ENCODE measurements at regions not wholly inside any gene's neighbourhood (a gene's known extent, or its start where the extent isn't known, plus 50 kb on each side); places are given as distances from the start of the nearest gene placed in this dataset.
A peak's percentile ranks its signal among the peaks of the same experiment; 100 is the strongest.

GRCh38 chr11:122204206-122204605 lies 88.2 kb upstream of the BLID start:
- Histone ChIP-seq H2AFZ (ENCODE audit: low read length) (no peak overlapping the region), H3K36me3 (replicated peaks; ENCODE audit: insufficient read depth, low read length) (no peaks in the 10 kb centered on the region), H3K27me3 (replicated peaks; ENCODE audit: insufficient read depth, low read length) (no peaks in the 10 kb centered on the region), H3K4me1 (ENCODE audit: low read length) (no peaks in the 10 kb centered on the region), H3K79me2 (ENCODE audit: low read length) (no peaks in the 10 kb centered on the region), H3K4me2 (ENCODE audit: low read depth, low read length) (no peak overlapping the region), H3K9me2 (replicated peaks; ENCODE audit: insufficient read depth, low read length) (no peaks in the 10 kb centered on the region), H3K4me3 (ENCODE audit: low read length) (no peak overlapping the region), H3K9me3 (replicated peaks; ENCODE audit: insufficient read depth, low read length) (no peaks in the 10 kb centered on the region), H3K27ac (ENCODE audit: low read length) (no peak overlapping the region), H3K9ac (ENCODE audit: low read length) (no peak overlapping the region), H3F3A (ENCODE audit: insufficient read depth, low read length) (no peaks in the 10 kb centered on the region), H4K20me1 (ENCODE audit: insufficient read depth, low read length) (no peaks in the 10 kb centered on the region)
- DNase-seq = no peak
- no peak for TF ChIP-seq EZH2 (optimal IDR thresholded peaks at IDR 0.05; ENCODE audit: low read depth, low read length)
- TF ChIP-seq EZH2phosphoT487 (IDR thresholded peaks at IDR 0.05; ENCODE audit: low read length) = no peak
- no peak for TF ChIP-seq CTCF (IDR thresholded peaks at IDR 0.05; ENCODE audit: low read length)

- no peak overlapping the region for H3K27ac ChIP-seq (ENCODE audit: low read length)
- no peaks in the 10 kb centered on the region for H3K36me3 ChIP-seq (replicated peaks; ENCODE audit: insufficient read depth, low read length)
- peak overlapping the region; percentile 40; the same call in 1 of the 2 replicates for H2AFZ ChIP-seq (ENCODE audit: low read length)
- H3K9me2 ChIP-seq (replicated peaks; ENCODE audit: insufficient read depth, low read length) = no peaks in the 10 kb centered on the region
- H3K4me1 ChIP-seq (ENCODE audit: low read length) = no peaks in the 10 kb centered on the region
- no peaks in the 10 kb centered on the region for H3K27me3 ChIP-seq (replicated peaks; ENCODE audit: insufficient read depth, low read length)
- no peaks in the 10 kb centered on the region for H3K9me3 ChIP-seq (replicated peaks; ENCODE audit: insufficient read depth, low read length)
- H4K20me1 ChIP-seq (ENCODE audit: insufficient read depth, low read length) = no peaks in the 10 kb centered on the region
- no peak overlapping the region for H3K4me3 ChIP-seq (ENCODE audit: low read length)
- H3F3A ChIP-seq (ENCODE audit: insufficient read depth, low read length) = no peaks in the 10 kb centered on the region
- H3K9ac ChIP-seq (ENCODE audit: low read length) = no peak overlapping the region
- H3K4me2 ChIP-seq (ENCODE audit: low read depth, low read length) = 0 out of 2 replicates have a peak overlapping the region, but pooled peaks have one; percentile 13
- H3K79me2 ChIP-seq (ENCODE audit: low read length) = no peaks in the 10 kb centered on the region
- TF ChIP-seq CTCF (IDR thresholded peaks at IDR 0.05; ENCODE audit: low read length) (peak; percentile 94), EZH2 (optimal IDR thresholded peaks at IDR 0.05; ENCODE audit: low read depth, low read length) (no peak)
- peak; percentile 46 for DNase-seq
These were observed 87.0 kb upstream of the BLID start for GRCh38 chr11:122202951-122203456.

GRCh38 chr11:122202161-122202950 lies 86.3 kb upstream of the BLID start:
- no peak for DNase-seq
- no peaks in the 10 kb centered on the region for H3K4me1 ChIP-seq (ENCODE audit: low read length)

More at GRCh38 chr11:122202161-122202950, 86.3 kb upstream of the BLID start:
- Histone ChIP-seq H3K79me2 (ENCODE audit: low read length) (no peaks in the 10 kb centered on the region), H3K36me3 (replicated peaks; ENCODE audit: insufficient read depth, low read length) (no peaks in the 10 kb centered on the region), H4K20me1 (ENCODE audit: insufficient read depth, low read length) (no peaks in the 10 kb centered on the region), H3K9me3 (replicated peaks; ENCODE audit: insufficient read depth, low read length) (no peaks in the 10 kb centered on the region), H3K27ac (ENCODE audit: low read length) (no peak overlapping the region), H3K4me3 (ENCODE audit: low read length) (no peak overlapping the region), H3K9me2 (replicated peaks; ENCODE audit: insufficient read depth, low read length) (no peaks in the 10 kb centered on the region), H3K4me2 (ENCODE audit: low read depth, low read length) (no peak overlapping the region), H3K9ac (ENCODE audit: low read length) (no peak overlapping the region), H2AFZ (ENCODE audit: low read length) (peak overlapping the region; percentile 40; the same call in 1 of the 2 replicates), H3K27me3 (replicated peaks; ENCODE audit: insufficient read depth, low read length) (no peaks in the 10 kb centered on the region), H3F3A (ENCODE audit: insufficient read depth, low read length) (no peaks in the 10 kb centered on the region)
- no peak for TF ChIP-seq EZH2 (optimal IDR thresholded peaks at IDR 0.05; ENCODE audit: low read depth, low read length)
- no peak for TF ChIP-seq EZH2phosphoT487 (IDR thresholded peaks at IDR 0.05; ENCODE audit: low read length)
- no peak for TF ChIP-seq CTCF (IDR thresholded peaks at IDR 0.05; ENCODE audit: low read length)
